GM10266 (cell line): ENCODE measurements at regions not wholly inside any gene's neighbourhood (a gene's known extent, or its start where the extent isn't known, plus 50 kb on each side); places are given as distances from the start of the nearest gene placed in this dataset.

Experiments used
- DNase-seq: peaks from one replicate; pipeline ENCODE4 v3.0.0; 2012; ENCODE audit errors: extremely low spot score
- CTCF ChIP-seq: IDR thresholded peaks from 2 replicates; pipeline ENCODE4 v1.5.1; 2012; ENCODE audit warnings: mild to moderate bottlenecking, low read depth; ENCODE audit not compliant: control insufficient read depth, insufficient read depth; ENCODE audit errors: missing control alignments

GRCh38 chr1:55535724-55536544 is 320.8 kb upstream of the USP24 start:
- no peak for DNase-seq

GRCh38 chr1:55534565-55535121 is 319.5 kb upstream of the USP24 start:
- TF ChIP-seq CTCF, result no peak
- DNase-seq, result no peak

More at GRCh38 chr1:55535724-55536544, 320.8 kb upstream of the USP24 start:
- TF ChIP-seq CTCF, result no peak

- no peak for DNase-seq
- TF ChIP-seq CTCF, result no peak
Measured at GRCh38 chr1:55531644-55532043, 316.5 kb upstream of the USP24 start.

GRCh38 chr1:55530749-55531478 is 315.8 kb upstream of the USP24 start:
- no peak for TF ChIP-seq CTCF
- no peak for DNase-seq

GRCh38 chr1:55529017-55529416 is 313.9 kb upstream of the USP24 start:
- no peak for TF ChIP-seq CTCF
- no peak for DNase-seq

- DNase-seq, result no peak
- no peak for TF ChIP-seq CTCF
Measured at GRCh38 chr1:55527831-55528230, 312.7 kb upstream of the USP24 start.
